Skin of body (tissue), 1 donor: ENCODE measurements at regions not wholly inside any gene's neighbourhood (a gene's known extent, or its start where the extent isn't known, plus 50 kb on each side); places are given as distances from the start of the nearest gene placed in this dataset.

ENCODE experiments used
- DNase-seq: peaks from one replicate; lab custom pipeline; 2025; lab: John Stamatoyannopoulos, UW

DNA sequence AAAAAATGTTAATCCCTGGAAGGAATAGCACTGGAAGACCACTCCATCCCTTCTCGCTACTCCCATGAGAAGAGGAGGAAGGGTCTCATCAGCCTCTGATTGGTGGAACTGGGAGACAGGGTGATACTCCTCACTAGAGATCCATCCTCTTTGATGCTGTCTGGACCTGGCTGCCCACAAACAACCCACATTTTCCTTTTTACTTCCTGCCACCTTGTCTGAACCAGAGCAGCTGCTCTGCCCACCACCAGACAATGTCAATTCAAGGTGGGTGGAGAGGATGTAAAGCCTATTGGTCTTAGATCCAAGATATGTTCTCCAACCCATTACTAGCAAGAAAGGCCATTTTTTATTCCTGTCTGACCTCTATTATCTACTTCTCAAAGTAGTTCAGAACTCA is 246.9 kb upstream of the TANK start:
- DNase-seq: no peak

DNA sequence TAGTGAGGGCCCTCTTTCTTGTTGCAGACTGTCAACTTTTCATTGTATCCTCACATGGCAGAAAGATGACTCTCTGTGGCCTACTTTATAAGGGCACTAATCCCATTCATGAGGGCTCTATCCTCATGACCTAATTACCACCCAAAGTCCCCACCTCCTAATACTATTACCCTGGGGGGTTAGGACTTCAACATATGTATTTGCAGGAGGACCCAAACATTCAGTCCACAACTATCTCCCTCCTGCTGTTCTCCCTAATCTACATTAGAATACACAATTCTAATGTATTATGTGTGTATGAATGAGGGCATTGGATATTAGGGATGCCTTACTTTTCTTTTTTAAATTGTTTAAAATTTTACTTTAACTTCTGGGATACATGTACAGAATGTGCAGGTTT is 246.0 kb upstream of the TANK start:
- no peak for DNase-seq

DNA sequence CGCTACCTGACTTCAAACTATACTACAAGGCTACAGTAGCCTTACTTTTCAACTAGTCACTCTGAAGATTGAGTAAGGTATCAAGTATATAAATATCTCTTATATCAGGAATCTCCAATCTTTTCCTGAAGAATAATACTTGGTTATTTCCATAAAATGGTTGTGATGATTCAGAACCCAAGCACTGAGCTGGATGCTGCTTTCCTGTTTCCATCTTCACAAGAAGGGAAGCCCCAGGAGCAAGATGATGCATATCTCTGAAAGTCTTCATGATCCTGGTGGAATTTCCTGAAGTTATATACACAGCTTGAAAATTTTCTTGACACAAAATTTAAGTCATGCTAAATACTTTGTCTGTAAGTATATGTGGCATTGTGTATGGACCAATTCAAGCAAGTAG is 243.9 kb upstream of the TANK start:
- DNase-seq: no peak

DNA sequence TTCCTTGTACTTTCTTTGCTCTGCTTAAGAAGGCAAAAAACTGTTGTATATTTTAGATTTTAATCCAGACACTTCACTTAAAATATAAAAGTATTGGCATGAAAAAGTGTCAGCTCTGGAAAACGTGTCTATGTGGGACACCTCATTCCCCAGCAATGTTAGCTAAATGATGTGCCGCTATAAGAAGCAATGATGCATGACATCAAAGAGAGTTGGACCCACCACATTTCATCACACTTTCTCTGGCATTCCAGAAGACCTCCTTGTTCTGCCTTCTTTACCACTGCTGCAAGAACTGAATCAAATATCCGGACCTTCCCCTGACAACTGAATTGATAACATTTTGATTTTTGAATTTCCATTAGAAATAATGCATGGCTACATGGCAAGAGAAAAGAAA is 242.4 kb upstream of the TANK start:
- DNase-seq: no peak

DNA sequence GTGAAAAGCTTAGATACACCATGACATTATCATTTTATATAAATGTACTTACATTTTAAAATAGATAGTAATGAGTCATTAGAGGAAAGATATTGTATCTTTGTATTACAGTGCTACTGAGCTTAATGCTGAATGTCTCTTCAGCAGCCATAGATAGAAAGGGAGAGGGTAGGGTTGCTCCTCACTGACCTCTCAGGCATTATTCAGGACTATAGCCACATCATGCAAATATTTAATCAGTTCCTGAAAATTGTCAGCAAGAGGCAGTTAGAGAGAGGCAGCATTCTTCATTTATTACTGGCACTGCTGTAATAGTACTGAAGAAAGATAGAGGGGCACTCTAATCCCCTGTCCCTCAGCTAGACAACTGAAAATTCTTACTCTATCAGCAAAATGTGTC is 242.0 kb upstream of the TANK start:
- no peak for DNase-seq

DNA sequence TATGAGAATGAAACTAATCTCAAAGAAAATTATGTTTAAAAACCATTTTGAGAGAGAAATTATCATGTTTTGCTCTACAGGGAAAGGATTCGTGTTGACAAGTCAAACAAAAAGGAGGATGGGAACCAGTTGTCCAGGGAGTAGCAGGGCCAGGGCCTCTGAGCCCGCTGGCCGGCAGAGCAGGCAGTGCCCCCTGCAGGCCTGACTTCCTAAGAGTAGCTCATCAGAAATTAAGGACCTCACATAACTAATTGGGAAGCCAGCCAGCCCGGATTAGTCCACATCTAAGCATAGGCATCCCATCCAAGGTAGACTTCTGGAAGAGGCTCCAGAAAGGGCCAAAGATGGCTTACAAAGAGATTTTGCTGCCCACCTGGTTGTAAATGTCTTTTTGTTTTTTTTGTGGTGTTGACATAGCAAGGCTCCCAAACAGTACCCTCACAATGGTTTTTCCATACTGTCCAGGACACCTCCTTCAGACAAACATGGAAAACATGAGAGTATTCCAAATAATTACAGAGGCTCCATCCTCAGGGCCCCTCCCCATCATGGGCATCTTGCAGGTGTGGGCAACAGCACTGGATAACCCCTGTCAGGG is 241.2 kb upstream of the TANK start:
- no peak for DNase-seq

DNA sequence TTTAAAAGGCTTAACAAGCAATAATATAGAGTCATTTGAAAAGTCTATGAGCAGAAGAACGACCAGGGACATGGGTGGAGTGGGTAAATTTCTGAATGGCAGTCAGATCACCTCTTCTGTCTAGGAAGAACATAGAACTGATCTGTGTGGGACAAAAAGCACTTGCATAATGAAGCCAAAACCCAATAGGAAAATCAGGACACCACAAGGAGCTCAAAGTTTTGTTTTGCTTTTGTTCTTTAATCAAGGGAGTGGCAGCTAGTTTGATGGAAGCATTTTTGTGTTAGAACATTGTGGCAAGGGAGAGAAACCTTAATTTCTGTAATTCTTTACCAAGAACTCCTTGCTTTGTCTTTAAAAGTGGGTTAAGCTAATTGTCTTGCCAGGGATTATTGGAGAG is 240.2 kb upstream of the TANK start:
- DNase-seq: no peak

DNA sequence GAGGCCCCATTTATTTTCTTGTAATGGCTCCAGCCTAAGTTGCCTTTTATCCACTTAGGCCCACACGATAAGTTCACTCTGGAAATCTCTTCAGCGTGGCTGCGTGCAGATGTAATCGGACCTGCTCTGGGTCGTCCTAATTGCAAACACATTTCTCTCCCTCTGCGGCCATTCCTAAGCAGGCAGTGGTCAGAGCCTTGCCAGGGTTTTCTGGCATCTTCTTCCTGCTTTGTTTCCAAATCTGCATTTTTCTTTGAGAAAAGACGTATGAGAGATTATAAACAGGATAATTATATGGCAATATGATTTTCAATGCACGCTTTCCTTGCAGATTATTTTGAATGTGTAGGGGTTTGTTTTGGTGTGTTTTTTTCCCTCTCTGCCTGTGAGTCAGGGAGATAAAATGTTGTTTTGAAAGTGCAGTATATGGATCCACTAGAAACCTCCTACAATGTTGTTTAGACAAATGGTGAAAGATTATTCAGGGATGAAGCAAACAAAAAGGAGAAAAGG is 239.4 kb upstream of the TANK start:
- peak; percentile 96 for DNase-seq

DNA sequence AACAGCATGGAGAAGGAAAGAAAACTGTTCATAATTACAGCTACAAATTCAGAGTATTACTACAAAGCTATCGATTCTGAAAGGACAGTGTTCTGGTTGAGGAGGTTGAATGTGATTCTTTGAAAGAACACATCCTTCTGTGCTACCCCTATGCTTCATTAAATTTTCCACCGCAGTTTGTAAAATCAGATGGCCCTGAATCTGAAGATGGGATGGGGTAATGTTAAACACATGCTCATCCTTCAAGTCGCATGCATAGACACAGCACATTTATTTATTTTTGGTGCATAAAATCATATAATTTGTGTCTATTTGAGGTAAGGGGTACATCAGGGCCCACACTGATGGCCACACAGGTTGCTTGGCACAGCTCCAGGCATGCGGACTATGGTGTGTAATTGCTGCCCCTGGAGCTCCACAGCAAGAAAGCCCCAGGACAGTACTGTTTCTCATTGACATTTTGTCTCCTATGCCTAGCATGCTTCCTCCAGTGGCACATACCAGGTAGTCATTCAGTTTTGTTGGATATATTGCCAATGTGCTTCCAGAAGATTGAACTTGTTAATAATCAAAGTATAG is 238.8 kb upstream of the TANK start:
- DNase-seq: peak; percentile 77

DNA sequence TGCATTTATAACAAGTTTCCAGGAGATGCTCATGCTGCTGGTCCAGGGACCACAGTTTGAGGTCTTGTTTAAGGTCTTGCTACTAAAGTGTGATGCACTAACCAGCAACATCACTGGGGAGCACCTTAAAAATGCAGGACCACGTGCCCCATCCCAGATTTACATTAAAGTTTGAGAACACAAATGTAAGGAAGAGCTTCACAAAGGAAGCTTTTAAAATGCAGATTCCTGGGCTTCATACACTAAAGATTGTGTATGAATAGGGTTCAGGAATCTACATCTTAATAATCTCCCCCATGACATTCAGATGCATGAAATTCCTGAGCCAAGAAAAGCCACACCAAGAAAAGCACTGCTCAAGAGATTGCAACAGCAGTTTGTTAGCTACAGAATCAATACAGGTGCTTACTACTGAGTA is 235.3 kb upstream of the TANK start:
- DNase-seq: no peak

DNA sequence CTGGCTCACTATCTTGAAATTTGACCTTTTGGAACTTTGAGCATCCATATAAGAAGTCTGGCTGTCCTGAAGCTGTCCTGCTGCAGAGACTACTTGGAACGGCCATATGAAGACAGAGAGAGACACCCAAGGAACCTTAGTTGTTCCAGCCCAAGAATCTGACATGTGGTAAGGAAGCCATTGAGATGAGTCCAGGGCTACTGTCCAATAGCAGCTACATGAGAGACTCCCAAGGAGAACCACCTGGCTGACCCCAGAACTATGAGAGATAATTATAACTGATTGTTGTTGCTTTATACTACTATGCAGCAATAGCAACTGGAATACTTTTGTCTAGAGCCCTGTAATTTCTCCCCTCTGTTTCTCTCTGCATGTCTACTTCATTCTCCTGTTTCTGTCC is 234.3 kb upstream of the TANK start:
- no peak for DNase-seq

DNA sequence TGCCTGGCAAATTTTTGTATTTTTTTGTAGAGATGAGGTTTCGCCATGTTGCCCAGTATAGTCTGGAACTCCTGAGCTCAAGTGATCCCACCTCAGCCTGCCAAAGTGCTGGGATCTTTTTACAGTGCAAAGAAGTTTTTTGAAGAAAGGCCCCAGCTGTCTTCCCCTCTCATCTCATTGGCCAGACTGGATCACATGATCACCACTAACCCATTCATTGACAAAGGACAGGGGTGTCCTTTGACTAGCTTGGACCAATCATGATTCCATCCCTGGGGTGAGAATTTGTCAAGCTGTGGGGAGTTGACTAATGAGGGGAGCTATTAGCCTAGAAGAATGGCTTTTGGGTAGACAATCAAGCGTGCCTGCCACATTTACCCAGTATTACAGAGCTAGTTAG is 232.9 kb upstream of the TANK start:
- no peak for DNase-seq

DNA sequence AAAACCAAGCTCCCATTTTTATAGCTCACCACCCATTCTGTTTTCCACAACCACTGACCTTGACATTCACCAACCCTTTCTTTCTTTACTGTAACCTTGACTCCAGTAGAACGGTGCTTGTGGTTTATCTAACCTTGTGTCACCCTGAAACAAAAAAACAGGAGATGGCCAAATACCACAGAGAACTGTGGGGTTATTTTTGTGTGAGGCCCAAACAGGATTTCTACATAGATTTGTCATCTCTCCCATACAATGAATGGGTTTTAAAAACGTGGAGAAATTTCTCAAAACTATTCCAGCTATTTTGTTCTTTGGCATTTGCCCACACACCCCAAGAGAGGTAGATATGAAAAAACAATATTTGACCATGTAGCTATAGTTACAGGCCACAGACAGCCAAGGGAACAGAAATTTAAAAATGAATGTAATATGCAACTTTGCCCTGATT is 231.3 kb upstream of the TANK start:
- no peak for DNase-seq

DNA sequence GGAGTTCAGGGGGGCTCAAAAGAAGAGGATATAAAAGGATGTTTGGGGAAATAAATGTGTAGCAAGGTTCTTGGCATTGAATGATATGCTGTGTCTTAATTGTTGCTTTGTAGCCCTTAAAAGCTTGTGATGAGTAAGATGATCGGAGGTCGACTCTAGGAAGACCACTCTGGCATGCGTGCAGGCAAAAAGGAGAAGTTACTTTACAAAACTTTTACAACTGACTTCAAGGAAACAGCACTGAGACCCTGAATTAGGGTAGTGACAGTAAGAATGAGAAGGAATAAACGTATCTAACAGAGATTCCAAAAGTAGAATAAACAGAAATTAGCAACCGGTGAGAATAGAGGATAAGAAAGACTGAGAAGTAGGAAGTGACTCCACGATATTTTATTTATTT is 228.7 kb upstream of the TANK start:
- DNase-seq: no peak

DNA sequence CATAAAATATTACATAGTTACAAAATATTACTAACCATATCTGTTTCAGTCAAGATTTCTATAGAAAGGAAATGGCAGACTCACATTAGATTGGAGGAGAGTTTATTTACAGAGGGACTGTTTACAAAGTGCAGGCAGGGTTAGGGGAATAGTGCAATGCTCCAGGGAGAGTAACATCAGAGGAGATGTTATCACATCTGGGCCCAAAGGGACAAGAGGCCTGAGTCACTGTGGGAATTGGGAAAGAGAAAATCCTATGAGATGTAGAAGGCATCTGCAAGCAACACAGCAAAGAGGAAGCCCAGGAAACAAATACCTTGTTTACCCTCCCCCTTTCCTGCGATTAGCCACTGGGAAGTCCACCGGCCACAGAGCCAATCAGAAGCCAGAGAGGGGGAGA is 227.3 kb upstream of the TANK start:
- DNase-seq: no peak

DNA sequence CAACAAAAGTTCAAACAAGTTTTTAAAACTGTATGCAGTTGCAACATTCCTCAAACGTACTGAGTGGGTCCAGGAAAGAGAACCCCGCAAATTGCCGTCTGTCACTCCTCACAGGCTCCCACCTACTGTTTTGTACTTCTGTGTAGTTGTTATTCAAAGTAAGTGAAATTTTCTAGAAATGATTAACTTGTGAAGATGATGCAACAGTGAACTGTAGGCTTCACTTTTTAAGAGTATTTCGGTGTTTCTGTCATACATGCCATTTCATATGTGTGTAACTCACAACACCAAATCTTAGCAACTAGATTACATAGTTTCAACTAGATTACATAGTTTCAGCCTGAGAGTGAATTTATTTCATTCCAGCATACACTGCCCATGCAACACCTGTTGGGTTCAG is 226.0 kb upstream of the TANK start:
- no peak for DNase-seq

DNA sequence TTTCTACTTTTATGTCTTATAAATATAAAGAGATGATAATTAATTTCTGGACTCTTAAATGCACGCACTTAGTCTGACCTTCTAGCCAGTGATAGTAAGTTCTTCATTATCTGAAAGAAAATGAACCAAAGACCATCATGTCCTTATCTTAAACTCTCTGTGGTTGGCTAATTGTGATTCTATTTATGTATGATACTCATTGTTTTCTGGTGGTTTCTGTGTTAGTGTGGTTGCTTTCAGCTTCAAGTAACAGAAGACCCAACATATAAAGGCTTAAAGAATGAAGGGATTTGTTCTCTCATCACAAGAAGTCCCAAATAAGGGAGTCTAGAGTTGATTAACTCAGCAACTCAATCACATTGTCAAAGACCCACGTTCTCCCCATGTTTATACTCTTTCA is 225.2 kb upstream of the TANK start:
- no peak for DNase-seq

DNA sequence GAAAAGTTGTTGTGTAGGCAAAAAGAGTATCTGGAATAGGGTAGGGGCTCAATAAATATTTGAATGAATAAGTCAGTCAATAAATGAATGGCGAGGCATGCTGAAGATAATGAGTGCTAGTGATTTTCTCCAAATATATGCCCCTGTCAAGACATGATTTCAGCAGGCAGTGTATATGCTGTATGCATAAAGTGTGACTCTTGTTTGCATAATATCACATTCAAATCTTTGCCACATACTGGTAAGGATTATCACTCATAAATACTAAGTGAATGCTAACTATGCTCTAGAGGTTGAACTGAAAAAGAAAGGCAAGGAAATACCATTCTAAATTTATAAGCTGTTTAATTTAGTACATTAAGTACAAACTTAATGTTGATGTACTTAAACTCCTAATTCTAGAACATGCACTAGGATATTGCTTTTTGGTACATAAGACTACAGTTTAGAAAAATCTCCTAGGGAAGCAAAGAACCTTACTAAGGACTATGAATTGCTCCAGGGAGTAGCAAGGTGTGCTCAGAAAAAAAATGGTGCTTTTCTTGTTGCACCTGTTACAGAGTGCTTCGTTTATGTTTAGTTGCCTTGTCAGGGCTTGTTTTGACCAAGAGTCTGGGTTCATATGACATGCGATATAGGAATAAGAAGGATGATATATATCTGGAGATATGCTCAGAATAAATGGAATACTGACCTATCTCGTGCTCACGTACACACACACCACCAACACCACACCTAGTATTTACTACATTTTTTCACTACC is 224.0 kb upstream of the TANK start:
- DNase-seq: no peak

DNA sequence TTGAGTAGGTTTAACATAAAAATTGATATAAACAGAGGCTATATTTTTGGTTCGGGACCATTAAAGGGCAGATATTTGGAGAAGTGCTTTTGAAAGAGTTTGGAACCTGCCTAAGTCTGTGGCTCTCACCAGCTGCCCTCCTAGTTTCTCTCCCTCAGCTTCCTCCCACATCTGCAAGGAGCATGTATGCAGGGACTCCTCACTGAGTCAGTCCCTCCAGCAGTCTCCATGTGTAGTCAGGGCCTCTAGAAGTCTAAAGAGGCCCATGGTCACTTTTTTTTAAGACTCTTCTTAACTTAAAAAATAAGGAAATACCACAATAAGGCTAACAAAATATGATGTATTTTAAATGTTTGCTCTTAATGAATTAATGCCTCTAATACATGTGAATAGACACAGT is 220.0 kb upstream of the TANK start:
- no peak for DNase-seq

DNA sequence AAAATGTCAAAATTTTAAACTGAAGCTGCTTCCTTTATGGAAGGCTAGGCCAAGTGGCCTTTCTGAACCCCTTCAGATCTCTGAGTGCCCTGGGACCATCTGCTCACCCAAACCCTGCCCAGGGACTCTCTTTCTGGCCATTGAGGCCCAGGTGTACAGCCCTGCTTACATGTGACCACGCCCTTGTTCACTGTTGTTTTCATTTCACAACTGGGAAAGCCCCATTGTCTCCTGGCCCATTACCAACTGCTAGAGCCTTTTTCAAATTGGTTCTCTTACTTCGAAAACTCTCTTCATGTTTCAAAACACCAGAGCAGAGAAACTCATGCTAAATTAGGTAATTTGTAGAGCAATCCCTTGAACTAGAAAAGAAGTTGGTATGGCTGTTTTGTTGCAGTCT is 219.5 kb upstream of the TANK start:
- no peak for DNase-seq

DNA sequence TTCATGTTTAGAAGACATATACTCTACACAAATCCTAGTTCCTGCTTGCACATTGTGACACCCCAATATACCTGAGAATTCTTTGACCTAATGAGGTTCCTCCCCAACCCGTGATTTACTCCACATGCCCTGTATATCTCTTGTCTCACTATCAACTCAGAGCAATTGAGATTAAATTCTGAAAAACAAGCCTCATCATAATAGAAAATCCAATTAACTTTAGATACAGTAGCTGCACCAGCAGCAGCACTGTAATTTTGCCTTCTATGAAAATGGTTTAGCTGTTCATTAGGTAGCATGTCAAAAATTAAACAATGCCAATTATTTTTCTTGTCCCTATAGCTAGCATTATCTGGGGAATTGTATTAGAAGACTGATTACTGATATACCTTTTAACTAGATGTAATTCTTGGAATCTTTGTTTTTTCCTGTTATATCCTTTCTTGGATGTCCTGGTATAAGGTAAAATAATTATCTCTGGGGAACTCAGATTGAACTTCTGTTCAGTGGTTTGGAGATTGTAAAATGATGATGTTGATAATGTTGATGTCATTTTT is 218.9 kb upstream of the TANK start:
- DNase-seq: no peak

DNA sequence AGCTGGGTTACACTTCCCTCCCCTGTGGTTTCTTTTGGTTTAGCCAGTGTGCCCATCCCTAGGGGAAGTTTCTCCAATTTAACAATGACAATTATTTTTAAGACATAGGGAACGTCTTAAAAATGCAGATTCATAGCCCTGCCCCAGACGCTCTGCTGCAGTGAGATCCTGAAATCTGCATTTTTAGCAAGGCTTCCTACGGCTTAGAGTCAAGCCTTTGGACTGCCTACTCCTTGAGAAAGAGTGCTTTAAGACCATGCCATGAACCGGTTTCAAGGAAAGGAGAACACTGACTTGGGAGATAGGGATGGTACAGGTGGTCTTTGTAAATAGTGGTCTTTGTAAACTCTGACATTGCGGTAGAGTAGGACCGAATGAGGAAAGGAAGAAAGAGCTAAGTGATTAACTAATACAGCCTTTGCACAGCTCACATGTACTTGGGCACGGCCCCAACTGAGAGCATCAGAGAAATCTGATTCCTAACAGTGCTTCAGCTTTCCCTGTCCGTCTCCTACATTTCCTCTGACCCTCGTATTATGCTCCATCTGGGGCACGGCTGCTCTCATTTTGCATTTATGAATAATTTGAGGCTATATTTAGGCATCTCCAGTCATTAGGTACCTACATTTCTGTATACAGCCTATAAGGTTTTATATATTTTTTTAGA is 217.6 kb upstream of the TANK start:
- DNase-seq: no peak
